IMR-90 (cell line): ENCODE measurements at regions not wholly inside any gene's neighbourhood (a gene's known extent, or its start where the extent isn't known, plus 50 kb on each side); places are given as distances from the start of the nearest gene placed in this dataset.

Experiments used
- BHLHE40 ChIP-seq: fragments of 150-350 bp; IDR thresholded peaks from 2 replicates; pipeline ENCODE4 v1.6.1; 2016; ENCODE audit warnings: mild to moderate bottlenecking, low read depth, low read length
- CEBPB ChIP-seq: IDR thresholded peaks from 2 replicates; pipeline ENCODE4 v1.6.1; 2012; ENCODE audit warnings: low read depth, low read length, improper control_type of control experiment
- CTCF ChIP-seq: conservative IDR thresholded peaks from 2 replicates; pipeline ENCODE4 v1.5.1; 2012; ENCODE audit warnings: mild to moderate bottlenecking, low read depth, low read length, improper control_type of control experiment
- ELK1 ChIP-seq: fragments of 150-350 bp; IDR thresholded peaks from 2 replicates; pipeline ENCODE4 v1.6.1; 2016; ENCODE audit warnings: low read depth, mild to moderate bottlenecking, low read length, moderate library complexity, borderline replicate concordance
- FOS ChIP-seq: fragments of 150-350 bp; IDR thresholded peaks from 2 replicates; pipeline ENCODE4 v1.6.1; 2016; ENCODE audit warnings: low read depth, low read length
- MAZ ChIP-seq: IDR thresholded peaks from 2 replicates; pipeline ENCODE4 v1.6.1; 2012; ENCODE audit warnings: low read depth, mild to moderate bottlenecking, low read length, improper control_type of control experiment, moderate library complexity, borderline replicate concordance
- POLR2A ChIP-seq: IDR thresholded peaks from 2 replicates; pipeline ENCODE4 v1.6.1; 2012; ENCODE audit warnings: mild to moderate bottlenecking, low read depth, low read length
- RCOR1 ChIP-seq: IDR thresholded peaks from 2 replicates; pipeline ENCODE4 v1.6.1; 2012; ENCODE audit warnings: mild to moderate bottlenecking, low read length, improper control_type of control experiment; ENCODE audit not compliant: insufficient replicate concordance

GRCh38 chr20:16968099-16968498 lies 219.9 kb downstream of the OTOR start:
- no peak for TF ChIP-seq POLR2A
- no peak for TF ChIP-seq CTCF
- no peak for TF ChIP-seq ELK1
- TF ChIP-seq BHLHE40: no peak
- no peak for TF ChIP-seq MAZ
- no peak for TF ChIP-seq RCOR1
- no peak for TF ChIP-seq CEBPB
- TF ChIP-seq FOS: no peak
